Hematopoietic multipotent progenitor cell treated with erythropoietin and hydrocortisone succinate and interleukin-3 and kit ligand, for 17 days (in vitro differentiated cells): ENCODE measurements at regions not wholly inside any gene's neighbourhood (a gene's known extent, or its start where the extent isn't known, plus 50 kb on each side); places are given as distances from the start of the nearest gene placed in this dataset.
"Not testable (repeated sequence)": the region's sequence is repeated elsewhere in the genome, so short reads cannot be mapped to it uniquely, and the experiment has no call there.

ENCODE experiments used
- DNase-seq: peaks from one replicate; pipeline ENCODE4 v3.0.0-alpha.2; 2015; ENCODE audit warnings: low spot score

DNA sequence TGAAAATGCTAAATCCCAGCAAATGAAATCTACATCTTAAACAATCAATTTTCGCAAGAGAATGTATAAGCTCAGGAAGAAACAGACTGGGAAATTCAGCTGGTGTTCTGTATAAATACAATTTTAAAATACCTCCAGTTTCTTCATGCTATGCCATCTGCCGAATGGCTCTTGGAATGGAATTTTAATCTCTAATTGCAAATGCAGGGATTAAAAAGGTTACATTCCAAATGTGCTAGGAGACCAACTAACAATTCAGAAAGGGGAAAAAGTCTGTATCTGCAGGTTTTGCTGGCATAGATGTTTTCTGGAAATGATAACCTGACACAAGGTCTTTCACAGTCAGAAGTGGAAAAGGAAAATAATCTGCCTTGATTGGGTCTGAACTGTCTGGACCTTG is 379.7 kb downstream of the MAT2B start:
- DNase-seq = no peak

GRCh38 chr5:163887854-163888253 is 382.4 kb downstream of the MAT2B start:
- DNase-seq = no peak

- no peak for DNase-seq
Observed at GRCh38 chr5:163888366-163888765, 382.9 kb downstream of the MAT2B start.

DNA sequence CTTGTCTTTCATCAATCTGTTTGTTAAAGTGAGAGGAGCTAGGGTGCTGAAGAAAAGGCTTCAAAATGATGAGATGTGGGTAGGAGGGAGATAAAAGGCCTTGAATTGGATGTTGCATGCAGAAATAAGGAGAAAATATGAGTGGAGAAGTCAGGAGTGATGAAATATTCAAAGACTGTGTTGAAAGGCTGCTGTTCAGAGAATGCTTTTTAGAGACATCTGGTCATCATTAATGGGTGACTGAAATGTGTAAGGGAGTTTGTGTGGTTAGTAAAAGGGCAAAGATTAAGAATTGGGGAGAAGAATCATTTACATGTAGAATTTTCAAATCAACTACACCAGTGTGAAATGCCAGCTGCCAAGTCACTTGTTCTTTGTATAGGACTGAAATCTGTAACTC is 383.9 kb downstream of the MAT2B start:
- no peak for DNase-seq

- DNase-seq = no peak
Observed at GRCh38 chr5:163890261-163890660, 384.8 kb downstream of the MAT2B start.

- no peak for DNase-seq
Observed at GRCh38 chr5:163893281-163893680, 387.9 kb downstream of the MAT2B start.

DNA sequence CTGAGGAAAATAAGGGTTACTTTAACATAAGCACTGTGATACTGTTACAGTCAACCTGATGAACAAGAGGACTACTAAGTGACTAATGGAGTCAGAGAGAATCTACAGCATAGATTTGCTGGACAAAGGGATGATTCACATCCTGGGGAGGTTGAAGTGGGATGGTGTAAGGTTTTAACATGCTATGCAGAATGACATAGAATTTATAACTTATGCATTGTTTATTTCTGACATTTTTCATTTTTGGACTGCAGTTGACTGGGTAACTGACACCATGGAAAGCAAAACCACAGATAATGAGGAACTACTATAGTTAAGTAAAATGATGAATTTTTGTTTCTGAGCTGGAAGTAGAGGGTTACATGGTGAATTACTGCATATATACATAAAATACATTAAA is 389.2 kb downstream of the MAT2B start:
- DNase-seq = no peak

- no peak for DNase-seq
Observed at GRCh38 chr5:163898873-163899272, 393.5 kb downstream of the MAT2B start.

GRCh38 chr5:163907783-163908182 is 402.4 kb downstream of the MAT2B start:
- not testable (repeated sequence) for DNase-seq

DNA sequence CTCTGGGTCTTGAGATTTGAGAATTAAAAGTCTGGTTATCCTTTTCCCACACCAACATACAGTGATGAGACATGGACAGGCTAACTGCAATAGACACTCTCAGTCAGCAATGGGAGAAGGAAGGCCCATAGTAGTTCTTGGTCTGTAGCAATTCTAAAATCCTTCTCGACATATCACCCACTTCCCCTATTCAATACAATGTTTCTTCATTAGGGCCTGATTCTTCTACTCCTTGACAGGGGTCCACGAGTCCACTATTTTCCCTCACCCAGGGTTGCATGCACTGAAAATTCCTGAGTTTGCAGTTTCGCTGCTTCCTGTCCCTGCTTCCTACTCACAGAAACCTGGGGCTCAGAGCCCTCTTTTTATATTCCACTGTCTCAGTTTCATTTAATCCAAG is 402.8 kb downstream of the MAT2B start:
- no peak for DNase-seq

- no peak for DNase-seq
Observed at GRCh38 chr5:163910226-163910625, 404.8 kb downstream of the MAT2B start.

- DNase-seq = no peak
Observed at GRCh38 chr5:163912046-163912445, 406.6 kb downstream of the MAT2B start.

DNA sequence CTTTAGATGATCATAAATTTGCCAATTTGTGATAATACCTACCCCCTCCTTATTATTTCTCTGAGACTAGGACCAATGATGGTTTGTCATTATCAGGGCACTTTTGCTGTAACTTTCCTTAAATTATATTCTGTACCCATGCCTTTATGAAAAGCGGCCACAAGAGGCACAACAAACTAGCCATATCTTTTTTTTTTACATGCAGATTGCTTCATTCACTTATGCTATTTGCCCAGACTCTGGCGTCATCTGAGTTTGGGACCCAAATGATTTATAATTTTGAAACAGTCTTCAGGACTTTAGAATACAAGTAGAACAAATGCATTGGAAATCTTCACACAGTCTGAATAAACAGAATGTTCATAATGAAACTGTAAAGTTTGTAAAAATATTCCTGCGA is 408.1 kb downstream of the MAT2B start:
- DNase-seq = no peak

- DNase-seq = peak; percentile 41
Observed at GRCh38 chr5:163914910-163915309, 409.5 kb downstream of the MAT2B start.

DNA sequence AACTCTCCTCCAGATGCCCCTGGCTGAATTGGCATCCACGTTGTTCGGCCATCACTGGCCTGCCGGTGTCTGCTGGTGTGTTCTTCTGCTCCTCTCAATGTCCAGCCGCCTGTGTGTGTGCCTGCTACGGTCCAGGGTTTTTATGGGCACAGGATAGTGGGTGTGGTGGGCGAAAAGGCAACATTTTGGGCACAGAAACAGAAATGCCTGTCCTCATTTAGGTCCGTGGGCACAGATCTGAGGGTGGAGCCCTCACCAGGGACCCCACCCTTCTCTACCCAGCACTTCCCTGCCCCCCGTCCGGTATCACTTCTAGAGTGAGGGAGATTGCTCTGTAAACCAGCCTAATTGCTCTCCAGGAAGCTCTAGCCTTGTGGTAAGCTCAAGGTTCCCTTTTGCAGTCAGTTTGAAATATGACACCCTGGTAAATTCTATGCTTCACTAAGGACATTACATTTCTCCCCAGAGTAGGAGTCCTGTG is 410.1 kb downstream of the MAT2B start:
- peak; percentile 6 for DNase-seq

- DNase-seq = no peak
Observed at GRCh38 chr5:163916376-163916775, 411.0 kb downstream of the MAT2B start.

DNA sequence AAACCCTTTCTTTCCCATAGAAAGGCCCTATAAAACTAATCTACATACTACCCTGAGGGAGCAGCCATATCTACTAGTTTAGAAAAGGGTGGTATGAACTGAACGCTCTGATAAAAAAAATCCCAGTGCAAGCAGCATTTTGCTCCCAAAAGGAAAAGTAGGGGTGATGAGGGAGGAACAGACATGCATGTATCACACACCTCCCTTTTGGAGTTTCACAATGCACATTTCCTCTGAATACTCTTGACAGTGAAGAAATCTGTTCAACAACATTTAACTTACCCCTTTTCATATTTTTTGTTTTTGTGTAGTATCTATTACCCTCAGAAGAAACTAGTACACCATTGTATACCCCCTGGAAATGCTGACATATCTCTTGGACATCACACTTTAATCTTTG is 411.4 kb downstream of the MAT2B start:
- DNase-seq = no peak

GRCh38 chr5:163917747-163918146 is 412.3 kb downstream of the MAT2B start:
- no peak for DNase-seq

DNA sequence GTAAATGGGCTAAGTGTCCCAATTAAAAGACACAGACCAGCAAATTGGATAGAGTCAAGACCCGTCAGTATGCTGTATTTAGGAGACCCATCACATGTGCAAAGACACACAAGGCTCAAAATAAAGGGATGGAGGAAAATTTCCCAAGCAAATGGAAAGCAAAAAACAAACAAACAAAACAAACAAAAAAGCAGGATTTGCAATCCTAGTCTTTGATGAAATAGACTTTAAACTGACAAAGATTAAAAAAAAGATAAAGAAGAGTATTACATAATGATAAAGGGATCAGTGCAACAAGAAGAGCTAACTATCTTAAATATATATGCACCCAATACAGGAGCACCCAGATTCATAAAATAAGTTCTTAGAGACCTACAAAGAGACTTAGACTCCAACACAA is 429.6 kb downstream of the MAT2B start:
- DNase-seq = not testable (repeated sequence)

DNA sequence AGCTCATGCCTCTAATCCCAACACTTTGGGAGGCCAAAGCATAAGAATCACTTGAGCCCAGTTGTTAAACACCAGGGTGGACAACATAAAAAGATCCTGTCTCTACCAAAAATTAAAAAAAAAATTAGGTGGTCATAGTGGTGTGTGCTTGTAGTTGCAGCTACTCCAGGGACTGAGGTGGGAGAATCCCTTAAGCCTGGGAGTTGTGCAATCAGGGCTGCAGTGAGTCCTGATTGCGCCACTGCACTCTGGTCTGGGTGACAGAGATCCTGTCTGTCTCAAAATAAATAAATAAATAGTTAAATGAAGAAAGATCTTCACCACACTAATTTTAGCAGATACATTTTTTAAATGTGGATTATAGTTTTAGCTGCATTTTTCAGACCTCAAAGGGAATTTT is 433.2 kb downstream of the MAT2B start:
- DNase-seq = no peak

DNA sequence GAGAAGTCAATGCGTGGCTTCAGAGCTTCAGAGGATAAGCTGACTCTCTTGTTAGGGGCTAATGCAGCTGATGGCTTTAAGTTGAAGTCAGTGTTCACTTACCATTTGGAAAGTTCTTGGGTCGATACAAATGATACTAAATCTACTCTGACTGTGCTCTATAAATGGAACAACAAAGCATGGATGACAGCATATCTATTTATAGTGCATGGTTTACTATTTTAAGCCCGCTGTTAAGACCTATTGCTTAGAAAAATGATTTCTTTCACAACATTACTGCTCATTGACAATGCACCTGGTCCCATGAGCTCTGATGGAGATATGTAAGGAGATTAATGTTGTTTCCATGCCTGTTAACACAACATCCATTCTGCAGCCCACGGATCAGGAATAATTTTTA is 435.7 kb downstream of the MAT2B start:
- no peak for DNase-seq

GRCh38 chr5:163943546-163943945 is 438.1 kb downstream of the MAT2B start:
- no peak for DNase-seq

DNA sequence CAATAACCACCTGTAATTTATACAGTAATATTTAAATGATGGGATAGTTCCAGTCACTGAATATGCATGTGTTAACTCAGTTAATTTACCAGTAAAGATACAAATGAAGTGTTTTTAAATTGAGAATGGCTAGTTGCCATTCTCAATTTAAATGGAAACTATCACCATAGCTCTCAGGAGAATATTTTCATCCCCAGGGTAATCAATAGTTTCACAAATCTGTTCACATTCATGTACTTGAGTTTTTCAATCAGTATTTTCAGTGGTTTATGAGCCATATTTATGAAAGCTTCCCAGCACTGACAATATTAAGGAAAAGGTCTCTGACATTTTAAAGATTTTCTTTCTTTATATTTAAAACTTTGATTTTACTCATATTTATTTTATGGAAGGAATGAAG is 439.3 kb downstream of the MAT2B start:
- no peak for DNase-seq

DNA sequence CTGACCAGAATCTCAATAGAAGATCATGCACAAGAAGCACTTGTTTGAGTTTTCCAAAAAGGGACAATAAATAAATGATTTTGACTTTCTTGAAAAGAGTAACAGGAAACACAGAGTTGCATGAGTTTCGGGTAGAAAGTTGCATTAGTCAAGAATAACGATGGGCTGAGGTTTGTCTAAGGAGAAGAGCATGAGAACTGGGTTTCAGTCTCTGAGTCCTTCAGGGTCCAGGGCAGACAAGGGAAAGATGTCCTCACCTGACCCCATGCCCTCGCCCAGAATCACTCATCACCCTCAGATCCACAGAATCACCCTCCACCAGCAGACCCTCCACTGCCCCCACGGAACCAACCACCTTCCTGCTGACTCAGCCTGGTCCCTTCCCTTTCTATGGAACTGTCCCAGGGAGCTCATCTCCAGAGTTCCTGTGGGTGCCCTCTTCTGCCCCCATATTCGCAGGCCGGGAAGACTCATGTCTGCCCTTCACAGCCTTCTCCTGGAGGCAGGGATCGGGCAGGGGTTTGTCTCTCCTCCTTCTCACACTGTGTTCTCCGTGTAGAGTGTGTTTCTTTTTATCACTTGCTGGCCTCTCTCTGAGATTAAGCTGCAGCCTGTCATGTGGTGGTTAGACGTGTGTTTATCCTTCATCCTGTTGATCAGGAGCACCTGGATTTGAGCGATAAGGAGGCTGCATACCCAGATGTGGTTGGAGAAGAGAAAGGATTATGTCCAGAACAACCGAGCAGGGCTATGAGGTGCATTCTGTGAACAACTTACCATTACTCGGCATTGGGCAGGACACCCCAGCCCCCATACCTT is 442.6 kb downstream of the MAT2B start:
- no peak for DNase-seq
